CD14-positive monocyte (primary cell): ENCODE measurements at regions not wholly inside any gene's neighbourhood (a gene's known extent, or its start where the extent isn't known, plus 50 kb on each side); places are given as distances from the start of the nearest gene placed in this dataset.

Experiments
- DNase-seq, 3 donors: peaks; one replicate each; pipeline ENCODE4 v3.0.0-alpha.2; 2011 to 2022
- H2AFZ ChIP-seq: 2 replicates; pipeline ENCODE4 v1.6.0; 2012; ENCODE audit warnings: mild to moderate bottlenecking, low read depth, low read length, inconsistent platforms; ENCODE audit not compliant: insufficient read depth, poor library complexity, severe bottlenecking
- H3K27ac ChIP-seq, 2 donors: 1 replicate in 1 of 2; 2 replicates in 1 of 2; pipeline ENCODE4 v1.5.1; 2012 to 2013; ENCODE audit warnings: low read length in 2 of 2, control low read depth in 1 of 2, inconsistent platforms in 1 of 2, low read depth in 1 of 2, mild to moderate bottlenecking in 1 of 2
- H3K27me3 ChIP-seq, 2 donors: one replicate each; pipeline versions ENCODE4 v1.6.0 to v1.6.1; 2011 to 2013; ENCODE audit warnings: low read length in 2 of 2; ENCODE audit not compliant: control insufficient read depth in 2 of 2, insufficient read depth in 2 of 2
- H3K36me3 ChIP-seq, 2 donors: replicated peaks in 1 of 2; 1 replicate in 1 of 2; 2 replicates in 1 of 2; pipeline versions ENCODE4 v1.5.1 to v1.6.1; 2012 to 2013; ENCODE audit warnings: low read length in 2 of 2, control low read depth in 1 of 2, inconsistent platforms in 1 of 2, mild to moderate bottlenecking in 1 of 2; ENCODE audit not compliant: insufficient read depth in 2 of 2, control insufficient read depth in 1 of 2
- H3K4me1 ChIP-seq, 2 donors: 1 replicate in 1 of 2; 2 replicates in 1 of 2; pipeline versions ENCODE4 v1.5.1 to v1.6.1; 2012 to 2013; ENCODE audit warnings: low read length in 2 of 2, control low read depth in 1 of 2, inconsistent platforms in 1 of 2, mild to moderate bottlenecking in 1 of 2, moderate library complexity in 1 of 2; ENCODE audit not compliant: insufficient read depth in 2 of 2, control insufficient read depth in 1 of 2
- H3K4me2 ChIP-seq: replicated peaks from 2 replicates; pipeline ENCODE3; 2012; ENCODE audit warnings: low read length, moderate library complexity, mild to moderate bottlenecking; ENCODE audit not compliant: poor library complexity, severe bottlenecking; ENCODE audit errors: extremely low read depth
- H3K4me3 ChIP-seq, 3 experiments: fragments of 200-600 bp in 1 of 3; sonication (generic) in 1 of 3; replicated peaks in 1 of 3; 1 replicate in 2 of 3; 2 replicates in 1 of 3; pipeline ENCODE4 v1.5.1; 2011 to 2013; ENCODE audit warnings: low read length in 3 of 3, mild to moderate bottlenecking in 3 of 3, control low read depth in 2 of 3, low read depth in 2 of 3, inconsistent platforms in 1 of 3, moderate library complexity in 1 of 3
- H3K79me2 ChIP-seq: 2 replicates; pipeline ENCODE4 v1.6.0; 2012; ENCODE audit warnings: mild to moderate bottlenecking, control low read depth, inconsistent platforms, low read length, moderate library complexity; ENCODE audit not compliant: insufficient read depth
- H3K9ac ChIP-seq: 2 replicates; pipeline ENCODE4 v1.6.0; 2017; ENCODE audit warnings: low read length, mild to moderate bottlenecking; ENCODE audit not compliant: insufficient read depth, poor library complexity, severe bottlenecking
- H3K9me3 ChIP-seq, 2 donors: replicated peaks in 1 of 2; 1 replicate in 1 of 2; 2 replicates in 1 of 2; pipeline versions ENCODE4 v1.5.1 to v1.6.1; 2012 to 2013; ENCODE audit warnings: low read length in 2 of 2, control low read depth in 1 of 2; ENCODE audit not compliant: control insufficient read depth in 1 of 2, insufficient read depth in 1 of 2
- H4K20me1 ChIP-seq: 2 replicates; pipeline ENCODE4 v1.6.0; 2012; ENCODE audit warnings: mild to moderate bottlenecking, low read length, control low read depth, moderate library complexity; ENCODE audit not compliant: insufficient read depth
- H3K27ac Mint-ChIP-seq, 7 donors: one replicate each; pipeline ENCODE4 v1.8.0; 2020; ENCODE audit warnings: mild to moderate bottlenecking in 7 of 7, mixed read lengths in 7 of 7, moderate library complexity in 6 of 7, inconsistent platforms in 2 of 7
- H3K27me3 Mint-ChIP-seq, 3 donors: one replicate each; pipeline ENCODE4 v1.8.0; 2021 to 2022; ENCODE audit warnings: low read depth in 3 of 3, mild to moderate bottlenecking in 3 of 3, mixed read lengths in 3 of 3, moderate library complexity in 3 of 3, inconsistent platforms in 1 of 3
- H3K36me3 Mint-ChIP-seq, 2 donors: one replicate each; pipeline ENCODE4 v1.8.0; 2020; ENCODE audit warnings: mixed read lengths in 2 of 2, inconsistent platforms in 1 of 2, mild to moderate bottlenecking in 1 of 2
- H3K4me1 Mint-ChIP-seq: one replicate; pipeline ENCODE4 v1.8.0; 2020; ENCODE audit warnings: mild to moderate bottlenecking, mixed read lengths
- H3K4me3 Mint-ChIP-seq, 2 donors: one replicate each; pipeline ENCODE4 v1.8.0; 2020; ENCODE audit warnings: mild to moderate bottlenecking in 2 of 2, mixed read lengths in 2 of 2, moderate library complexity in 1 of 2
- H3K9me3 Mint-ChIP-seq, 7 donors: one replicate each; pipeline ENCODE4 v1.8.0; 2020 to 2022; ENCODE audit warnings: mixed read lengths in 7 of 7, mild to moderate bottlenecking in 6 of 7, moderate library complexity in 6 of 7, inconsistent platforms in 2 of 7
- WGBS: methylation state at CpG from one replicate; pipeline ENCODE4 v1.1.5; 2013; ENCODE audit warnings: missing lambda C conversion rate; ENCODE audit not compliant: insufficient coverage; 5-methylcytosine and 5-hydroxymethylcytosine counted together
- intact Hi-C, 2 donors: fragments of 100-400 bp; cut with micrococcal nuclease; formaldehyde crosslinking; loops; one replicate each; pipeline versions ENCODE4 v1.15.0 to v1.15.1; 2023
- TF ChIP-seq, protein P1 (sequence below): fragments of 200-600 bp; IDR thresholded peaks from one replicate; pipeline ENCODE4 v1.8.0; 2022; ENCODE audit warnings: antibody characterized with exemption, mild to moderate bottlenecking

DNA sequence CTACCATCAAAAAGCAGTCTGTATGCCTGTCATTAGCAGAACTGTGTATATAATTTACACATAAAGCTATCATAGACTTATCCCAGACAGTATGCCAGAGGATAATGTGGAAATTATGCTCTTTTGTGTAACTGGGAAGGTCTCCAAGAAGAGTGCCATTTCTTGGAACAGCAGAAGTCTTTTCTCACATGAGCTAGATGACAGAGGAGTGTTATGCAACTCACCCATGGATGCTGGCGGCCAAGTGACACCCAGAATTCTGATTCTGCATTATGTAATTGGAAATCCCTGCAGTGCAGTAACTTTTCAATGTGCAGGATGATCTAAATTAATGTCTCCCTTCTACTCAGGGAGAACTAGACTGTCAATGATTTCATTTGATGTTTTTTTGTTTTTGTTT, 160.0 kb downstream of the UBE2E3 start:
- H3K9ac ChIP-seq, result no peak overlapping the region
- H3K9me3 ChIP-seq, result peaks cover 0 to 6% of the 10 kb centered on the region in 2 donors
- Mint-ChIP-seq H3K4me1 (peaks cover 3% of the 10 kb centered on the region), H3K36me3 (peaks cover 0 to 2% of the 10 kb centered on the region in 2 donors), H3K27me3 (no peaks in the 10 kb centered on the region), H3K9me3 (peaks cover 3 to 11% (median 6%) of the 10 kb centered on the region in 7 donors), H3K27ac (no peak overlapping the region), H3K4me3 (no peak overlapping the region)
- WGBS, result no CpG with 5 or more reads among the region's 1 CpG
- H4K20me1 ChIP-seq, result no peaks in the 10 kb centered on the region
- no peak overlapping the region for H2AFZ ChIP-seq
- H3K27ac ChIP-seq, result no peak overlapping the region
- intact Hi-C loops, result no loop called here
- TF ChIP-seq, protein P1, sequence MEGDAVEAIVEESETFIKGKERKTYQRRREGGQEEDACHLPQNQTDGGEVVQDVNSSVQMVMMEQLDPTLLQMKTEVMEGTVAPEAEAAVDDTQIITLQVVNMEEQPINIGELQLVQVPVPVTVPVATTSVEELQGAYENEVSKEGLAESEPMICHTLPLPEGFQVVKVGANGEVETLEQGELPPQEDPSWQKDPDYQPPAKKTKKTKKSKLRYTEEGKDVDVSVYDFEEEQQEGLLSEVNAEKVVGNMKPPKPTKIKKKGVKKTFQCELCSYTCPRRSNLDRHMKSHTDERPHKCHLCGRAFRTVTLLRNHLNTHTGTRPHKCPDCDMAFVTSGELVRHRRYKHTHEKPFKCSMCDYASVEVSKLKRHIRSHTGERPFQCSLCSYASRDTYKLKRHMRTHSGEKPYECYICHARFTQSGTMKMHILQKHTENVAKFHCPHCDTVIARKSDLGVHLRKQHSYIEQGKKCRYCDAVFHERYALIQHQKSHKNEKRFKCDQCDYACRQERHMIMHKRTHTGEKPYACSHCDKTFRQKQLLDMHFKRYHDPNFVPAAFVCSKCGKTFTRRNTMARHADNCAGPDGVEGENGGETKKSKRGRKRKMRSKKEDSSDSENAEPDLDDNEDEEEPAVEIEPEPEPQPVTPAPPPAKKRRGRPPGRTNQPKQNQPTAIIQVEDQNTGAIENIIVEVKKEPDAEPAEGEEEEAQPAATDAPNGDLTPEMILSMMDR, result no peak
- no peaks in the 10 kb centered on the region for H3K36me3 ChIP-seq
- no peaks in the 10 kb centered on the region for H3K27me3 ChIP-seq
- no peak overlapping the region for H3K4me3 ChIP-seq
- DNase-seq, result peak in 1 of 3 donors; percentile 21
- no peaks in the 10 kb centered on the region for H3K79me2 ChIP-seq
- H3K4me2 ChIP-seq, result no peak overlapping the region
- no peaks in the 10 kb centered on the region for H3K4me1 ChIP-seq

DNA sequence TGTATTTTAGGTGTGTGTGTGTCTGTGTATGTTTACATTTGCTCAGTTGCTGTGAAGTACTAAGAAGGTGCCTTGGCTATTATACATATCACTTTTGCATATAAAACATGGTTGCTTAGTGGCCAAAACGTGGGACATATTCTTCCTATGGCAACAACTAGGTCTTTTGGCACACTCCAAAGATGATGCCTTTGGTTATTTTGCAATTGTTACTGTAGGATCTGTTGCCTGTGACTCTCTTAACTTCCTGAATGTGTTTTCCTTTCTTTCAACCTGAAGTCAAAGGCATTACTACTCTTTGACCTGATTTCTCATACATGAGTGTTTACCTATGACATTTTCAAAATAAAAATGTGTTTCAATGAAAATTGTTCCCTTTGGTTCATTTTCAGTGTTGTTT, 160.5 kb downstream of the UBE2E3 start:
- H2AFZ ChIP-seq, result no peak overlapping the region
- no peaks in the 10 kb centered on the region for H3K36me3 ChIP-seq
- H3K4me3 Mint-ChIP-seq, result no peak overlapping the region
- no peaks in the 10 kb centered on the region for H3K4me1 ChIP-seq
- no peak overlapping the region for H3K9ac ChIP-seq
- WGBS, result no CpG with 5 or more reads among the region's 1 CpG
- peaks cover 0 to 2% of the 10 kb centered on the region in 2 donors for H3K36me3 Mint-ChIP-seq
- peaks cover 0 to 11% of the 10 kb centered on the region in 2 donors for H3K9me3 ChIP-seq
- H3K4me2 ChIP-seq, result no peak overlapping the region
- no peaks in the 10 kb centered on the region for H4K20me1 ChIP-seq
- no peaks in the 10 kb centered on the region for H3K27me3 ChIP-seq
- H3K79me2 ChIP-seq, result no peaks in the 10 kb centered on the region
- intact Hi-C loops, result no loop called here
- TF ChIP-seq, protein P1, result no peak
- H3K4me3 ChIP-seq, result no peak overlapping the region
- peak overlapping the region in 1 of 7 donors; percentile 28 for H3K27ac Mint-ChIP-seq
- H3K27me3 Mint-ChIP-seq, result no peaks in the 10 kb centered on the region
- DNase-seq, result no peak
- H3K9me3 Mint-ChIP-seq, result peaks cover 3 to 8% (median 6%) of the 10 kb centered on the region in 7 donors
- peaks cover 3% of the 10 kb centered on the region for H3K4me1 Mint-ChIP-seq
- no peak overlapping the region for H3K27ac ChIP-seq
